ENCODE measurements at regions not wholly inside any gene's neighbourhood (a gene's known extent, or its start where the extent isn't known, plus 50 kb on each side); places are given as distances from the start of the nearest gene placed in this dataset.

DNA sequence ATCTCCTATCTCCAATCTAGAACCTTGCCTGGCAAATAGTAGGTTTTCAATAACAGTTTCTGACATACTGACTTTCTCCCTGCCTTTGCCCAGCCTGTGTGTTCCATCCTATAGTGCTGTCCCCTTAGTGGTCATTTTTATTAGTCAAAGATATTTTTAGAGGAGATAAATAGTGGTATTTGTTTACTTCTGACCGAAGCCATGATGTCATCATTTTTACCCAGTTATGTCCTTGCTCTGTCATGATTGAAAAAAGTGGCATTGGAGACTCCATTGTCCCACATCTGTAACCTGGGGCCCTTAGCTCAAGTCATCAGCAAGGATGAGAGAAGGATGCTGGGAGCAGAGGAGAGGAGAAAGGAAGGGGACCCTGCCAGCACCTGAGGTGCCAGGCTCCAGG lies 80.6 kb upstream of the ATP2B2 start:
- no peak for DNase-seq

GRCh38 chr3:10594915-10595314 lies 89.5 kb upstream of the ATP2B2 start:
- DNase-seq = no peak

GRCh38 chr3:10596746-10597448 lies 91.5 kb upstream of the ATP2B2 start:
- no peak for DNase-seq

DNA sequence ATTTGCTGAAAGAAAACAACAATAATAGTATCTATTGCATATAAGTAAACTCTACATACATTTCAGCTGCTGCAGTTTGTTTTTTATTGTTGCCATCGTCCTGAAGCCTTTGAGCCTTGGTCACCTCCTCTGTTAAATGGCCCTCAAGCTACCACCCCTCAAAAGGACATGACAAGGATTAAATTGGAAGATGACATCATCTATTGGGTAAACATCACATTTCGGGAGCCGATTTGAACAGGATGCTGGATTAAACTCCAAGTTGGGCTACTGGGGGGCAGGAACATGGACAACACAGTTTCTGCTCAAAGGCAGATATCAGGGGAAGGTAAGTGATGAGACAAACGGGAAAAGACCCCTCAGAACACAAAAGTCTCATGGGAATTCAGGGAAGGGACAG lies 92.3 kb upstream of the ATP2B2 start:
- no peak for DNase-seq

- no peak for DNase-seq
These were observed 93.6 kb upstream of the ATP2B2 start for GRCh38 chr3:10599017-10599416.

- no peak for DNase-seq
These were observed 94.1 kb upstream of the ATP2B2 start for GRCh38 chr3:10599444-10599843.

DNA sequence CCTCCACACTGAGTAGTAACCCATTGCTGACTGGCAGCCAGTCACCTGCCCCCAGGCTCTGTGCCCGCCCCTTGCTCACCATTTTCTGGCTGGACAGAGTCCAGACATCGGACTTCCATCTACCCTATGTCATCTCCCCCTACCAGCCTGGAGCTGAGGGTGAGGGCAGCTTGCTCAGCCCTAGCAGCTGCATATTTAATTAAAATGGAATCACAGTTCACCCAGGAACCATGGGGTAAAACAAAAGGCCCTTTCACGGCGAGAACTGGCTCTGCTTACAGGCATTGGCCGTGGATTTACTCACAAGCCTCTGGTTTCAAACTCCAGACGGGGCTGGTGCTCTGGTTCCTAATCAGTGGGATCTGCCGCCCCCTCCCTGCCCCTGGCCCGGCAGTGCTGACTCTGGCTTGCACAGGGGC lies 94.9 kb upstream of the ATP2B2 start:
- DNase-seq = no peak

GRCh38 chr3:10600726-10601125 lies 95.3 kb upstream of the ATP2B2 start:
- no peak for DNase-seq

DNA sequence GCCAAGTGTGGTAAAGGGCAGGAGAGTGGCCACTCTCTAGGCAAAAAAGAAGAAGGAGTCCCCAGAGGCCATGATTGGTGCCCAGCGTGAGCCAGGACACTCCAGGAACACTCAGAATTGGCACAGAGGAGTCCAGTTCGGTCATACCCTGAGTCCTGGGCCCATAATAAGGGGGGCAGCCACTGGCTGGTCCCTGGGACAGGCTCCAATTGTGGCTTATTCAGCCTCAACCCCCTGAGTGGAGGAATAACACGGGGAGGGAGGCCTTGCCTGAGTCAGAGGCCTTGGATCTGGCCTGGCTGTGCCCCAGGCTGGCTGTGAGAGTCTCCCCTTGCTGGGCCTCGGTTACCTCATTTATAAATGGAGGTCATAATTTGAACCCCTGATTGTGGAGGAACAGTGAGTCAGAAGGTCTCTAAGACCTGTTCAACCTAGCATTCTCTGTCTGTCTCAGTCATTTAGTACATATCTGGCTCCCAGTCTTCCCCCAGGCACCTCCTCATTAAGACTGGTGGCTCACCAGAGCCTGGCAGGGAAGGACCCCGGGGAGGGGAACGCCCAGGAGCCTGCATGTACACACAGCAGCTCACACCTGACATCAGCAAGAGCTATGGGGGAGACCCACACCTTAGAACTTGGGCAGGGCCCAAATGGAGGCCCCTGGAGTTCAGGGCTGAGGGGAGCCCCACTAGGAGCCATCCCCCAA lies 95.9 kb upstream of the ATP2B2 start:
- no peak for DNase-seq

DNA sequence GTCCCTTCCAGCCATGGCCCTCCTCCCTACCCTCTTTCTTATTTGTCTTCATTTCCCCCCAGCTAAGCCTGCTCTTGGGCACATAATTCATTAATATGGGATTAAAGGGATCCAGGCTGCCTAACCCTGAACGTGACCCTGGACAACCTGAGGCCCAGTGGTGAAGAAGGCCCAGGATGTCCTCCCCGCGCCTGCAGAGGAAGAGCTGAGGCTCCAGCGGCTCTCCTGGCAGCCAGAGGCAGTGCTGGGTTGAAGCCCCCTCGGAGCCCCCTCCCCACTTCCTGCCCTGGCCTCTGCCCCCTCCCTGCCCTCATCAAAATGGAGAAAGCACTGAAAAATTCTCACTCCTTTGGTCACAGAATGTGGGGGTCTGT lies 96.5 kb upstream of the ATP2B2 start:
- DNase-seq = no peak

GRCh38 chr3:10602271-10602670 lies 96.9 kb upstream of the ATP2B2 start:
- no peak for DNase-seq

GRCh38 chr3:10602769-10603768 lies 97.7 kb upstream of the ATP2B2 start:
- no peak for DNase-seq

DNA sequence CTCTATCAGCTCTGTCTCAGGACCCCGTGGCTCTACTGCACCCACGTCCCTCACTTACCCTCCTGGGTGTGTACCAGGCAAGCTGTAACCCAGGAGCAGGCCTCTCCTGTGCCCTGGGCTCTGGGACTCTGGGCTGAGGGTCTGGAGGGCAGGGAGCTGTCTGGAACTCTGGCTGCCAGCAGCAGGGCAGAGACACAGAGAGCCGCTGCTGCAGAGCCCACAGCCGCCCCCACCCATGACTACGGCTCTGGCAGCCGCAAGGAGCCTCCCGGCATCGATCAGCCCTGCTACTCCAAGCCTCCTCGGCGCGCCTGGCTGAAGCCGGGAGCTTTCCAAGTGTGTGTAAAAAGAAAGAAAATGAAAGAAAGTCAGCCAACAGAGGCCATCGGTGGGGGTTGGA lies 103.7 kb upstream of the ATP2B2 start:
- no peak for DNase-seq

GRCh38 chr3:10614168-10614567 lies 108.8 kb upstream of the ATP2B2 start:
- DNase-seq = peak; percentile 11

GRCh38 chr3:10615715-10616114 lies 110.3 kb upstream of the ATP2B2 start:
- no peak for DNase-seq

GRCh38 chr3:10616321-10616720 lies 110.9 kb upstream of the ATP2B2 start:
- DNase-seq = no peak

- peak; percentile 17 for DNase-seq
These were observed 114.8 kb upstream of the ATP2B2 start for GRCh38 chr3:10619989-10620832.

DNA sequence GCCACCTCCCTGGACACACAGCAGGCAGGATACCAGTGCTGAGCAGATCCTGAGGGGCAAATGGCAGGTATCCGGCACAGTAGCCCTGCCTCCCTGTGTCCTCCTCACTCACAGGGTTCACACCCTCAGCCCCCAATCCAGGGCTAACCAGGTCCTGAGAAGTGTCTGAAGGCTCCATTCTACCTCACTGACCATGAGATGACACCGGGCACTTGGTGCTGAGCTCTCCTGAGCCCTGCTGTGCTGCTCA lies 115.4 kb upstream of the ATP2B2 start:
- no peak for DNase-seq

GRCh38 chr3:10623578-10624275 lies 118.3 kb upstream of the ATP2B2 start:
- no peak for DNase-seq

GRCh38 chr3:10625323-10625722 lies 119.9 kb upstream of the ATP2B2 start:
- no peak for DNase-seq

- no peak for DNase-seq
These were observed 122.6 kb upstream of the ATP2B2 start for GRCh38 chr3:10627884-10628572.
